M059J (cell line): ENCODE measurements at regions not wholly inside any gene's neighbourhood (a gene's known extent, or its start where the extent isn't known, plus 50 kb on each side); places are given as distances from the start of the nearest gene placed in this dataset.
A peak's percentile ranks its signal among the peaks of the same experiment; 100 is the strongest.

Experiments used
- DNase-seq: peaks from one replicate; pipeline ENCODE4 v3.0.0-alpha.2; 2012; ENCODE audit warnings: low read depth

- no peak for DNase-seq
These were observed 283.5 kb downstream of the DSEL start for GRCh38 chr18:67232991-67233390.

- peak; percentile 41 for DNase-seq
These were observed 284.1 kb downstream of the DSEL start for GRCh38 chr18:67232406-67232805.

- no peak for DNase-seq
These were observed 293.6 kb downstream of the DSEL start for GRCh38 chr18:67222887-67223286.

- DNase-seq = no peak
These were observed 296.7 kb downstream of the DSEL start for GRCh38 chr18:67219821-67220220.

GRCh38 chr18:67218556-67218955 is 298.0 kb downstream of the DSEL start:
- no peak for DNase-seq

GRCh38 chr18:67217551-67218166 is 298.9 kb downstream of the DSEL start:
- DNase-seq = peak; percentile 61

GRCh38 chr18:67216846-67217245 is 299.7 kb downstream of the DSEL start:
- no peak for DNase-seq

GRCh38 chr18:67215686-67216085 is 300.8 kb downstream of the DSEL start:
- no peak for DNase-seq

GRCh38 chr18:67211646-67212045 is 304.9 kb downstream of the DSEL start:
- DNase-seq = no peak

GRCh38 chr18:67200665-67201064 is 315.9 kb downstream of the DSEL start:
- DNase-seq = no peak

GRCh38 chr18:67199993-67200617 is 316.4 kb downstream of the DSEL start:
- peak; percentile 65 for DNase-seq

- DNase-seq = no peak
These were observed 321.6 kb downstream of the DSEL start for GRCh38 chr18:67194886-67195285.

- DNase-seq = no peak
These were observed 324.0 kb downstream of the DSEL start for GRCh38 chr18:67192535-67192934.

- no peak for DNase-seq
These were observed 333.1 kb downstream of the DSEL start for GRCh38 chr18:67183398-67183797.

GRCh38 chr18:67179726-67180125 is 336.8 kb downstream of the DSEL start:
- no peak for DNase-seq

- no peak for DNase-seq
These were observed 356.9 kb downstream of the DSEL start for GRCh38 chr18:67159662-67160061.

GRCh38 chr18:67154979-67155378 is 361.5 kb downstream of the DSEL start:
- DNase-seq = no peak

GRCh38 chr18:67151366-67151765 is 365.2 kb downstream of the DSEL start:
- DNase-seq = no peak

- no peak for DNase-seq
These were observed 370.8 kb downstream of the DSEL start for GRCh38 chr18:67145586-67146292.

- DNase-seq = no peak
These were observed 372.2 kb downstream of the DSEL start for GRCh38 chr18:67144329-67144728.

- no peak for DNase-seq
These were observed 373.5 kb downstream of the DSEL start for GRCh38 chr18:67143028-67143427.

GRCh38 chr18:67142604-67143003 is 373.9 kb downstream of the DSEL start:
- DNase-seq = no peak

- DNase-seq = no peak
These were observed 376.0 kb downstream of the DSEL start for GRCh38 chr18:67140495-67140894.
